ENCODE measurements at regions not wholly inside any gene's neighbourhood (a gene's known extent, or its start where the extent isn't known, plus 50 kb on each side); places are given as distances from the start of the nearest gene placed in this dataset.
"Not testable (repeated sequence)": the region's sequence is repeated elsewhere in the genome, so short reads cannot be mapped to it uniquely, and the experiment has no call there.

DNA sequence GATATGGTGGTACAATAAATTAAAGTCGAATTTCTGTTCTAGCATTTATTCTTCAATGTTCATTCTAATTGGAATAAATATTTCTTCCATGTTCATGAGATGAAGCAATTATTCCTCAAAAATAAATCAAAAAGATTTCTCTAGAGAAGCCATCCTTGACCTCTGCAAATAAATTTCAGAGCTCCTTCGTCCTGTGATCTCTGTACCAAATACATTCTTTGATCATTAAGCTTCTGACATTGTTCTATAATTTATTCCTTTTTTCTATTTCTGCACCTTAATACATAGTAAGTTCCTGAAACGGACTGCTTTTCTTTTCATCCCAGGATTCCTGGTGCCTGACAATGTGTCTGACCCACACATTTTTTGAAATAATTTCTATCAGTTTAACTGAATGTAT lies 1039.3 kb upstream of the TYRP1 start:
- DNase-seq (ENCODE audit: low read depth) = no peak
- TF ChIP-seq, protein P1, sequence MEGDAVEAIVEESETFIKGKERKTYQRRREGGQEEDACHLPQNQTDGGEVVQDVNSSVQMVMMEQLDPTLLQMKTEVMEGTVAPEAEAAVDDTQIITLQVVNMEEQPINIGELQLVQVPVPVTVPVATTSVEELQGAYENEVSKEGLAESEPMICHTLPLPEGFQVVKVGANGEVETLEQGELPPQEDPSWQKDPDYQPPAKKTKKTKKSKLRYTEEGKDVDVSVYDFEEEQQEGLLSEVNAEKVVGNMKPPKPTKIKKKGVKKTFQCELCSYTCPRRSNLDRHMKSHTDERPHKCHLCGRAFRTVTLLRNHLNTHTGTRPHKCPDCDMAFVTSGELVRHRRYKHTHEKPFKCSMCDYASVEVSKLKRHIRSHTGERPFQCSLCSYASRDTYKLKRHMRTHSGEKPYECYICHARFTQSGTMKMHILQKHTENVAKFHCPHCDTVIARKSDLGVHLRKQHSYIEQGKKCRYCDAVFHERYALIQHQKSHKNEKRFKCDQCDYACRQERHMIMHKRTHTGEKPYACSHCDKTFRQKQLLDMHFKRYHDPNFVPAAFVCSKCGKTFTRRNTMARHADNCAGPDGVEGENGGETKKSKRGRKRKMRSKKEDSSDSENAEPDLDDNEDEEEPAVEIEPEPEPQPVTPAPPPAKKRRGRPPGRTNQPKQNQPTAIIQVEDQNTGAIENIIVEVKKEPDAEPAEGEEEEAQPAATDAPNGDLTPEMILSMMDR (conservative IDR thresholded peaks at IDR 0.05; ENCODE audit: low read depth, low read length) = no peak
- no peak overlapping the region for H3K4me3 ChIP-seq (ENCODE audit: low read length)

DNA sequence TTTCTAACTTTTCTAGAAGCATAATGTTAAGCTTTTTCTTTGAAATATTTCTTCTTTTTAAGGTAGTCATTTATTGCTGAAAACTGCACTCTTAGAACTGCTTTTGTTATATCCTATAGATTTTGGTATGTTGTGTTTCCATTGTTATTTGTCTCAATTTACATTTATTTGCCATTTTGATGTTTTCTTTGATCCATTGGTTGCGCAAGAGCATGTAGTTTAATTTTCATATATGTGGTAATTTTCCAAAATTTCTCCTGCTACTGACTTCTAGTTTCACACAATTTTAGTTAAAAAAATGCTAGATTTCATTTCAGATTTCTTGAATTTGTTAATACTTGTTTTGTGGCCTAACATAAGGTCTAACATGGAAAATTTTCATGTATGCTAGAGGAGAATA lies 1029.3 kb upstream of the TYRP1 start:
- DNase-seq (ENCODE audit: low read depth) = no peak
- TF ChIP-seq, protein P1 (conservative IDR thresholded peaks at IDR 0.05; ENCODE audit: low read depth, low read length) = no peak
- no peak overlapping the region for H3K4me3 ChIP-seq (ENCODE audit: low read length)

DNA sequence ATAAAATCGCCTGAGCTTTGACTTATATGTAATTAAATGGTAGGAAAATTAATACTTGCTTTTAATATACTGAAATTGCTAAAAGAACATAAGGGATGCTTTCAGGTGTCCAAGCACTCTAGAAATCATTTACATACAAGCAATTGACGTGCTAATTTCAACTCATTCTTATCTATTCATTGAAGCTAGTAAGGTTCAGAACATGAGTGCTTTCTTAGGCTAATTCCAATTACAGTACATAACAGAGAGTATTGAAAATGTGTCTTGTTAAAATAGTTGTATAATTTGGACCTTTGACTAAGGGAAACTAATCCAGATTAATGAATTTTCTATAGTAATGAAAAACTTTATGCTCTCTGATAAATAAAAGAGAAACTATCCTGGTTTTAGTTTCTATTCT lies 1016.4 kb upstream of the TYRP1 start:
- no peak for DNase-seq (ENCODE audit: low read depth)
- no peak overlapping the region for H3K4me3 ChIP-seq (ENCODE audit: low read length)
- TF ChIP-seq, protein P1 (conservative IDR thresholded peaks at IDR 0.05; ENCODE audit: low read depth, low read length) = no peak

DNA sequence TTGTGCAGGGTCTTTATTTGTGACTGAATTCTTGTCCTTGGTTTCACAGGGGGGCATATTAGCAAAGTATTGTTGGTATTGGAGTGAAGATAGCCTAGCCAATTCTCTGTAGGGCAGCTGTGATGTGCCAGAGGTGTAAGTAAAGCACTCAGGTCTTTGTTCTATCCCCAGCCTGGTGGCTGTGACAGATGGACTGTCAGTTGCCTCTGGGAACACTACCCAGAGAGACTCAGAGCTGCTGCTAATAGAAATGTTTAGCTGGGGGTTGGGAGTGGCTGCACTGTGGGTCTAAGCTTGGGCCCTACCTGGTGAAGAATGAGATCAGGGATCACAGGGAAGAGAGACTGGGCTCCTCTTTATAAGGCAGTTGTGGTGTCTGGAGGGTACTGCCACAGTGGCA lies 1006.5 kb upstream of the TYRP1 start:
- TF ChIP-seq, protein P1 (conservative IDR thresholded peaks at IDR 0.05; ENCODE audit: low read depth, low read length) = no peak
- DNase-seq (ENCODE audit: low read depth) = no peak
- H3K4me3 ChIP-seq (ENCODE audit: low read length) = no peak overlapping the region

DNA sequence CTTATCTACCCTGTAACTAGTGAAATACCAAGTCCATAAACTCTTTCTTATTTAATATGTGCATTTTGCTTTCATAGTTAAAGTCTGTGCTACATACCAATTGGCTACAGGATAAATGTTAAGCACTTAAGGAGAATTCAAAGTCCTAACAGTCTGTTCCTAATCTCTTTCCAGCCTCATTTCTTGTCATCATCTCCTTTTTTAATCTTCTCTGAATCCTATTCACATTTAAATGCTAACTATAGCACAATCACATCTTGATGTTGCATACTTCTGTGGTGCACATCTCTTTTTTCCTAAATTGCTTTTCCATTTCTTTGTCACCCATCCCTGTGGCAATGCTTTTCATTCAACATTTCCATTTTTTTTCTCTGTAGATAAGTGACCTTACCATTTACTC lies 996.1 kb upstream of the TYRP1 start:
- DNase-seq (ENCODE audit: low read depth) = no peak
- no peak overlapping the region for H3K4me3 ChIP-seq (ENCODE audit: low read length)
- TF ChIP-seq, protein P1 (conservative IDR thresholded peaks at IDR 0.05; ENCODE audit: low read depth, low read length) = no peak

DNA sequence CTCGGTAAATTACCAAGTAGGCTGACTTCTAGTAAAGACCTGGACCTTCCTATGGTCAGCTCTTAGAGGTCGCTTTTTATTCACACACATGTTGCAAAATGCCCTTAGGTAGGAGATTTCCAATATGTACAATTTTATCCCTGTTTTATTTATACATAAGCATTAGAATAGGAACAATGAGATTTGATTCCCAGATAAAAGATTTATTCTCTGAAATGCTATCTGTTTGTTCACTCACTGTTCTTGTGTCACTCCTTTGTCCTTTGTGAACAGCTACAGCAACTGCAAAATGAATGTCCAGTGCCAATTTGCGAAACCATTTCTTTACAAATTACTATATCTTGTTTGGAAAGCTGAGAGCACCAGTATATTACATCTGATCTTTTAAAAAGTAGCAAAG lies 991.5 kb upstream of the TYRP1 start:
- TF ChIP-seq, protein P1 (conservative IDR thresholded peaks at IDR 0.05; ENCODE audit: low read depth, low read length) = no peak
- no peak for DNase-seq (ENCODE audit: low read depth)
- no peak overlapping the region for H3K4me3 ChIP-seq (ENCODE audit: low read length)

DNA sequence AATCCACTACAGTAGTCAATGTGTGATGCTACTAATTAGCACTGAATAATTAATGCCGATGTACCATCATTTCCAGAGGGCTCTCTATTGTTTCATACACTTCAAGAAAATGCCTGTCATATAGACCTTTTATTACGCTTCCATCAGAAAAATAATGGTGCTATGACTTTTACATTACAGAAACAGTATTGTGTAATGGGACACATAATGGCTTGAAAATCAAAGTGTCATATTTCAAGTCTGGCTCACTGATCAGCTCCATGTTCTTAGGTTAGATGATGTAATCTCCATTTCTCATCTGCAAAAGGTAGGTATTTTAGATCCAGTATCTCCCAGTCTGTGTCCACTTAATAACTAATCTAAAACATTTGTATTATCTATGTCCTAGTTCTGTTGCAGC lies 990.6 kb upstream of the TYRP1 start:
- no peak for DNase-seq (ENCODE audit: low read depth)
- no peak overlapping the region for H3K4me3 ChIP-seq (ENCODE audit: low read length)
- TF ChIP-seq, protein P1 (conservative IDR thresholded peaks at IDR 0.05; ENCODE audit: low read depth, low read length) = no peak

DNA sequence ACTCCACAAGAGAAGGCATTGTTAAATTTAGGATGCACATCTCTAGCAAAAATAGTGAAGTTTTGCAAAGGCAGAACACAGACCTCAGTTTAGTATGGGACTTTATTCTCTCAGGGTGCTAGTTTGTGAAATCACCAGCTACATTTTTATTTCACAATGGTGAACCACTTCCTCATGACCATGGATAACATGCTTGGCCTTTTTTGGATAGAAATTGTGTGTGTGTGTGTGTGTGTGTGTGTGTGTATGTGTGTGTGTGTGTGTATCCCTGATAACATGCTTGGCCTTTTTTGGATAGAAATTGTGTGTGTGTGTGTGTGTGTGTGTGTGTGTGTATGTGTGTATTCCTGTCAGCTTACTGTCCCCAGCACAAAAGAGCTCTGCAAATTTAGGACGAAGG lies 989.0 kb upstream of the TYRP1 start:
- not testable (repeated sequence) for DNase-seq (ENCODE audit: low read depth); H3K4me3 ChIP-seq (ENCODE audit: low read length)

All from retinal pigment epithelial cell (primary cell).